Mucosa of gallbladder (tissue), 1 donor: ENCODE measurements at regions not wholly inside any gene's neighbourhood (a gene's known extent, or its start where the extent isn't known, plus 50 kb on each side); places are given as distances from the start of the nearest gene placed in this dataset.

Source experiments
- DNase-seq: peaks from one replicate; pipeline ENCODE4 v3.0.0-alpha.2; 2020; ENCODE audit warnings: low spot score
- donor health status: DM: no; HTN: no; CAD: no.

DNA sequence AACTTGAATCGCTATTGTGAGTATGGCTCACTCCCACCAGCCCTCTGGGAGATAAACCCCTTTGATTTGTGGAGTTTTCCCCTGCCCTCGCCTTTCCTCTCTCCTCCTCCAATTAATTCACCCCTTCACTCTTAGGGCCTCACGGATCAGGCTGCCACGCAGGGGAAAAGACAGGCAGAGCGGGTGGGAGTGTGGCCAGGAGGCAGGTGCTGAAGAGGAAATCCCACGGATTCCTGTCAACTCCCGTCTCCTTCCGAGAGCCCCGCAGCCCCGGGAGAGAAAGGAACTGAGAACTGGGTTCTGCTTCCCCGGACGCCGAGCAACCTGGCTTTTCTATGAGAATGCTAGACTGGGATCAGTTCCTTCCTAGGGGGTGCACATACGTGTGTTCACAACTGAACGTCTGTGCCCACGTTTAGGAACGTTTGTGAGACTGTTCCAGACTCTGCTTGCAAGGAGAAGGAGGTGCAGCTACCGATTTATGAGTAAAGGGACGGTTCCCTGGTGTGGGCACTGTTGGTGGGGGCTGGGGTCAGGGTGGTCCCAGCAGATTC, 314.5 kb upstream of the TLE4 start:
- no peak for DNase-seq

DNA sequence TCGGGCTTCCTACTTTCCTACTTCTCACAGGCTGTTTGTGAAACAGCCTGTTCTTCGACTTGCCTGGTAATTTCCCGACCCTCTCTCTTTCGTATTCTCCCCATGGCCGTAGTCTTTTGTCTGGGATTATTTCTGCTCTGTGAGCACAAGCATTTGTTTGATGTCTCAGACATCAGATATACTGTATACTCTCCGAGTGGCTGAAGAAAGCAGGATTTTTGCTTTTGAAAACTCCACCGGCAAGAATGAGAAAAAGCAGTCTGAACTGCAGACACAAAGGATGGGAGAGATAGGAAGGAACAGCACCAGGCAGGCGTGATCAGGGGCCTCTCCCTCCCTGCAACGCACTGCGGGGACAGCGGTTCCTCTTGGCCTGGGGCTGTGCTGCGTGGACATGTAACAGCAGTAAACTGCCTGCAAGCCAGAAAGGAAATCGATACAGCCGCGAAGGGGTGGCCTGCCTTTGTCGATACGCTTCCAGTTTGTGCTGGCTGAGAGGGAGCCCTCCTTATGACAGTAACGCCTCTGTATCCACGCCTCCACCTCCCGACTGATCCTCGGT, 313.9 kb upstream of the TLE4 start:
- no peak for DNase-seq

DNA sequence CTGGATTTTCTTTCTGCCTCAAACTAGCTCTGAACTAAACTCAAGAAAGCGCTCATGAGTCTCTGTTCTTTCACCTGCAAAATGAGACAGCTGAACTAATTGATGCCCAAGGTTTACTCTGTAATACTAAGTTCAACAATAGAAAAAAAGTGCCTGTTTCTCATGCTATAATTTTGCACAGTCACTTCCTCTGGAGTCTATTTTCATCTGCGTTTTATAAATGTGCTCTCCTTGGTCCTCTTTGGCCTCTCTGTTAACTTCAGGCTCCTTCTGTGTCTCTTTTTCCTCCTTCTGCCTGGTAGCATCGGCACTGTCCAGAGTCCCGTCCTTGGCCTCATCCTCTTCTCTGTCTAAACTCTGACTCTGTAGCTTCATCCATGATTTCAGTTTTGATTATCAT, 311.9 kb upstream of the TLE4 start:
- no peak for DNase-seq

DNA sequence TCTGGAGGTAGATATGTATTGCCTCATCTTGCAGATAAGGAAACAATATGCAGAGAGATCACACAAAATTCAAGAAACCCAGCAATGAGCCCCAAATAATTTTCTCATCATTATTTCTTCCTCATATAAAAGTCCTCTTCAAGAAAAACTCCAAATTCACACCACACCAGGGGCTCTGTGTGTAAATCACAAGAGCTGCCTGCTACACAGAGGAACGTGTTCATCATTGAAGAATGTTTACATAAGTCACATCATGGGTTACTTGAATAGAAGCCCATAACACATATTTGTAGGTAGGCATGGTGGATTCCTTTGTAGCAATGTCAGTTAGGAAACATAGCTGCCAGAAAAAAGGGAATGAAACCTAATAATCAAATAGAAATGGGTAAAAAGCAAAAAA, 308.1 kb upstream of the TLE4 start:
- DNase-seq, result no peak

DNA sequence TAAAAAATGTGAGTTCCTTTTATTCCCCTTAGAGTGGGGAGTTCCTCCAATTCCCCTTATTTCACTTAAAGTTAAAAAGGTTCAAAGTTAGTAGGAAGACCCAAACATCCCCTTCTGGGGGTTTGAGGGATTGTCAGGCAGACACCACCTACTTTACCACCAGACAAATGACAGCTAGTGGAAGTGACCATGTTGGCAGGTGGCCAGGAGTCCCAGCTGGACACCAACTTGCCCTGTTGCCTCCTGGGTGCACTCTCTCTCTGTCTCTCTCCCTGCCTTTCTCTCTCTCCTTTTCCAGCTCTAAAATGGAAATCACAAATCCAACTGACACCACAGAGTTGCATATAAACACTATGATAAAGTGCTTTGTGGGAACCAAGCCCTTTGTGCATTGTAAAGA, 307.7 kb upstream of the TLE4 start:
- DNase-seq, result no peak

DNA sequence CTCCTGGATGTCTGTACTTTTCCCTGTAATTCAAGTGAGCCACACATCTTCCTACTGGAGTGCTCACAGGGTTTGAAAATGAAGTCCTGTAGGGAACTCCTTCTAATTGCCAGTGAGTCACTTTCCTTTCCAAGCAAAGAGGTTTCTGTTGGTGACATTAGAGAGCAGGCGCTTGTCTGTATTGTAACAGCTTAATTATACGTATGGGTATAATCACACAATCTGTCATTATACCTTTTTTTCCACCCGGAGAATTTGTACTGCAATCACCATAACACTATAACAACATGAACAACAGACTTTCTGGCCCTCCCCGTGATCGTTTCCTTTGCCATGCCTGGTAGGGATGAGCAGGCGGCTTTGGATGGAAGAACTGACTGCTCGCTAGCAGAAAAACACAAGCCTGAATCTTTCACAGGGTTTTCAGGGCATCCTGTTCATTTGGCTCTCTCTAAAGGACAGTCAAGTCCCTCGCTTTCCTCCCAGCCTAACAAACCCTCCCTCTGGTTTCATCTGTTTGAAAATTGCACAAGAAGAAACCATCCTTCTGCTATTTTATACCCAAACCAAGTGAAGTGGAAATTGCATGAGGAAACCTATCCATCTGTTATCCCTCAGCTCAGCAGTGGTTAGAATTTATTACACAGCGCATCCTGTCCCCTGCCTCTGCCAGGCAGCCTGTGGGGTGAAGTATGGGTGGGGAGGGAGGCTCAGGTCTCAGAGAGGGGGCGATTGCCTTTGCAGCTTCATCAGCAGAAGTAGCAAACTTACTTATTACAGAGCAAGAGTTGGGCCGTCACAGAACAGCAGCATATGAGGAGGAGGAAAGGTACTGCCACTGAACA, 307.0 kb upstream of the TLE4 start:
- DNase-seq, result no peak

DNA sequence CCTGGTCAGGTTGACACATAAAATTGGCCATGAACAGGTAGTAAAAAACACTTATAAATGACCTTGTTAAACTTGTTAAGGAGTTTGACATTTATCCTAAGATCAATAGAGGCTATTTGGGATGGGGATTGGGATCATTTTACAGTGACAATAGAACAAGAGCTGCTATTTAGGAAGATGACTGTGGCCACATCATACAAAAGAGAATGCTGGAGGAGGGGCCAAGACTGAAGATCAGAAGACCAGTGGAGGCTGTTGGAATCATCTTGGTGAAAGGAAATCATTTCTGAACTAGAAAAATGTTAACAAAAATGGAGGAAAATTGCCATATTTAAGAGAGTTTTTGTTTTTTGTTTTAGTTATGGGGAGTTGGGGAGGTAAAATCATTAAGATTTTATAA, 304.8 kb upstream of the TLE4 start:
- DNase-seq, result no peak

DNA sequence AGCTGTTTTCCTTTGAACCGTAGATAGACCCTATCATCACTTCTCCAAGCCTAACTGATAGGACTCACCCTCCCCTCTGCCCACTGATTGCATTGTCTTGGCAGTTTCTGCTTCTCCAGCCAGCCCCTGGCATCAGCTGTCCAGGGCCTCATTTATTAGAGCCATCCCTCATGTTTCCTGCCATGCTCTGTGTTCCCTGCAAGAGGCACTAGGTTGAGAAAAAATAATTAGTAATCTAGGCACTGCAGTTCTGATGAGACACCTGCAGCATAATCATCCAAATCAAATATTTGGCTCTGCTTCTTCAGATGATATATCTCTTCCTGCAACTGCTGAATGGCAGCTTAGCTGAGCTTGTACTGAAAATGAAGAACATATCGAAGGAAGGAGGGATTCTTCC, 303.0 kb upstream of the TLE4 start:
- no peak for DNase-seq

DNA sequence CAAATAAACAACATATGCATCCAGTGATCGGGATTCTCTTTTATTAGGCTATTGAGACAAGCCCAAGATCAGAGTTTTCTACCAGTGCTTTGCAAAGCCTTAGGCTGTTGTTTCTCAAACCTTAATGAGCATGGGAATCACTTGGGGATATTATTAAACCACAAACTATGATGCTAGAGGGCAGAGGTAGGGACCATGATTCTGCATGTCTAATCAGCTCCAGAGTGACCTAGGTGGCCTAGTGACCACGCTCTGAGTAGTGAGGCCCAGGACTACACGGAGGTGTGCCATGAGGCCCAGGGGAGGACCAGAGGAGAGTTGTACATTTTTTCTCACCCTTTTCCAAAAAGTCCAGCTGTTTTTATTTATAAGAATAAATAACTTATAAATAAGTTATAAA, 298.5 kb upstream of the TLE4 start:
- DNase-seq, result no peak

DNA sequence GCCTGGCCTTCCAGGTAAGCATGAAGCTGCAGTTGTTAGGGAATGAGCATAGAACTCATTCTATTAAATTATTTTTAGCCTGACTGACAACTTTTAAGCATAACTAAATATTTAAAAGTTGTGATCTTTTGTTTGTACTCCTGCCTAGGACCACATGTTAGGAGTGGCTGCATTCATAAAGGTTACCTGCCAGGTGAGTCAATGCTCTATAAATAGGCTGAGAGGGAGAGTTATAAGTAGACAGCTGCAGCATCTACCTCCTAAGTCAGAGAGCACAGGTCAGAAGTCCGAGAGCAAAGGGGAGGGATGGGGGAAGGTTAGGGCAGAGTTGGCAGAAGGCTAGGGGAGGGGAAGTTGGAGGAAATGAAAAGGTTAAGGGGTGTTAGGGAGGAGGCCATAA, 292.4 kb upstream of the TLE4 start:
- DNase-seq, result no peak

DNA sequence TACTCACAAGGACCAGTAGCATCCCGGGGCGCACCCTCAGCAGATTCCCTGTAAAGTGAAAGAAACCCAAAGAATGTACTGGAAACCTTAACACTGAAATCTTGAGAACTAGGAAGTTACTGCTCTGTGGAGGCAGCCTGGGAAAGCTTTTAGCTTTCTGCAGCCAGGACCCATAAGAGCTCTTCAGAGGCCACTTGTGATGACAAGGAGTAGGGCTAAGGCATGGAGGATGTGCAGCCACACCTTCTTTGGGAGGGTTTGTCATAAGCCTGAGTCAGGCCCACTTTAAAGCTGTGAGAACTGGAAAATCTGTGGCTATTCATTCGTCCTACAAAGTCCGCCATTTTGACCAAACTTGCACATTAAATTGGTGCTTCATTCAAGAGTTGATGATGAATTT, 291.1 kb upstream of the TLE4 start:
- DNase-seq, result no peak

DNA sequence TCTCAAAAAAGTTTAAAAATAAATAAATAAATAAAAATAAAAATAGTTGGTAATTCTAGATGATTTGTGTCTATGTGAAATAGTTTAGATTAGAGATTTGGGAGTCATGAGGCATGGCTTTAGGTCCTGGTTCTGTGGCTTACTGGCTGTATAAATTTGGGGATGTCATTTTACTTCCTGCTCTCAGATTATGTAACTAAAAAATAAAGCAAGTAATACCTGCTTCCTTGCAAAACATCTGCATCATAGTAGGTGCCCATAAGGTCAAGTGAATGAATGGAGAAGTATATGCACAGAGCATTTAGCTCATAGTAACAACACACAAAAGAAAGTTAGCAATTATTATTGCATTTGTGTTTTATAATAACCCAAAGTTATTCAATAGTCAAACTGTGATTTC, 287.7 kb upstream of the TLE4 start:
- DNase-seq, result no peak

DNA sequence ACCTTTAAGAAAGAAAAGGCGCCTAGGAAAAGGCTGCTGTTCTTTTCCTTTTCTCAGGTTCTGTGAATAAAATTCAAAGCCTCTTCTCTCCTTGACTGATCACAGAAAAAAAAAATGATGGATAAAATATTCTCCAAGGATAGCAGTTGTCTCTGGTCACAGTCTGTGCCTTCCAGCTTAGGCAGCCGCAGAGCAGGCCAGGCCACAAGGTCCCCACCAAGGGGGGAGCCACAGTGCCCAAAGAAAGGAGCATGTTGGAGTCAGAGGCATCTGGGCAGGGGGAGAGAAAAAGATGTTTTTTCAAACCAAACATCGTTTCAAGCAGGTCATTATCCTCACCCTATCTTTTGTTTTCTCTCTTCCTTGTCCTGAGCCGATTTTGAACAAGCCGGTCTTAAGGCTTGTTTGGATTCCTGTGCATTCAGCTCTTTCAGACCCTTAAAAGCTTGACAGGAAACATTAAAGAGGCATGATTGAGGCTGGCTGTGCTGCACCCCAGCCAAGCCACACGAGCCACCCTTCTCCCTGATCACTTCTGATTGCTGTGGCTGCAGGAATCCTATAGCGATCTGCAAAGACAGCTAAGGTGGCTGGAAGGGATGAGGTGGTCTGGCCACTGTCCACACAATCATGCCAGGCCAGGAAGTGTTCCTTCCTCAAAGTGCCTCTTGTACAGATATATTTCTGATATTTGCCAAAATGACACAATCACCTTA, 284.6 kb upstream of the TLE4 start:
- no peak for DNase-seq

DNA sequence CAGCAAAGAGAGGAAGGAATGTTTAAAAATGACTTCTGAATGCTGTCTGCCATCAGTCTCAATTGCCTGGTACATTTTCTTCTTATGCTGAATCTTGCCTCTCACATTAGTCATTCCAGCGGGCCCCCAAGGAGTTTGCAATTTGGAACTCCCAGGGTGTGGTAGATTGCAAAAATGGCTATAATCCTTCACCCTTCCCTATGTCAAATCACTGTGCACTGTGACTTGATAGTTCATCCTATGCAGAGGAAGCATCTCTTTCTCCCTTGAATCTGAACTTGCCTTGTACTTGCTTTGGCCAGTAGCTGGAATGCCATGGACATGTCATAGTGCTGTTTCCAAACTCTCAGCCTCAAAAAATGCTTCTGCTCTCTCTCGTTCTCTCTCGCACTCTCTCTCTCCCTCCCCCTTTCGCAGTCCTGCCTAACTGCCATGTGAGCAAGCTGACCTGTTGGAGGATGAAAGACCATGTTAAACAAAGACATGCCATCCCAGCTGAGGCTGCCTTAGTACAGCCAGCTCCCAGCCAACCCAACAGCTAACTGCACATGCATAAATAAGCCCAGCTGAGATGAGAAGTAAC, 284.0 kb upstream of the TLE4 start:
- no peak for DNase-seq

DNA sequence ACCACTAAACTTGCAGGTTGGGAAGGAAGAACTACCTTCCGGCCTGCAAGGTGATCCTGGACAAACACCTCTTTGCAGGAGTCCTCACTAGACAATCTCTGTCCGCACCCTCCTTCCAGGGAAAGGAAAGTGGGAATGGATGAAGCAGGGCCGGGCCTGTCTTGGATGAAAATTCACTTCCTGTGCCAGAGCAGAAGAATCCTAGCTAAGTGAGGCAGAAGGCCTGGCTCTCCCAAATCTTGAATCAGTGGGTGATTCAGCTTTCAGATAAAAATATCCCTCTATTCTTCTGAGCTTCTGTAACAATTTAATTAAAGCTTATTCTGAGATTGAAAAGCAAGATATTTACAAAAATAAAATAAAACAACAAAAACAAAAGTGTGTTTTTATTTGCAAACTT, 281.9 kb upstream of the TLE4 start:
- no peak for DNase-seq

DNA sequence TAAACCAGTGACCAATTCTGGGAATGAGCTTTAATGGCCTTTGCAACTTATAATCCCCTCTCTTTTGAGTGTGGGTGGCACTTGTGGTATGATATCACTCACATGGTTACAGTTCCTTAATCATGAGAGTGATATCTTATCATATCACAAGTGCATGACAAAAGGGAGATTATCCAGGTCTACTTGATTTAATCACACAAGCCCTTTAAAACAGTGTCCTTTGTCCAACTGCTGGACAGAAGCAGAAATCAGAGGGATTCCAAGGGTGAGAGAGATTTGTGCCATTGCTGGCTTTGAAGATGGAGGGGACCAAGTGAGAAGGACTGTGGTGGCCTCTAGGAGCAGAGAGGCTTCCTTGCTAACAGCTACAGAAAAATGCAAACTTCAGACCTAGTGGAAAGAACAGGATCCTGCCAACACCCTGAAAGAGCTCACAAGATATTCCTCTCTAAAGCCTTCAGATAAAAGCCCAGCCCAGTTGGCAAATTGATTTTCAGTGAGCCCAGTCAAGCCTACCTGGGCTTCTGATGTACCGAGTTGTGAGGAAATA, 279.0 kb upstream of the TLE4 start:
- no peak for DNase-seq

DNA sequence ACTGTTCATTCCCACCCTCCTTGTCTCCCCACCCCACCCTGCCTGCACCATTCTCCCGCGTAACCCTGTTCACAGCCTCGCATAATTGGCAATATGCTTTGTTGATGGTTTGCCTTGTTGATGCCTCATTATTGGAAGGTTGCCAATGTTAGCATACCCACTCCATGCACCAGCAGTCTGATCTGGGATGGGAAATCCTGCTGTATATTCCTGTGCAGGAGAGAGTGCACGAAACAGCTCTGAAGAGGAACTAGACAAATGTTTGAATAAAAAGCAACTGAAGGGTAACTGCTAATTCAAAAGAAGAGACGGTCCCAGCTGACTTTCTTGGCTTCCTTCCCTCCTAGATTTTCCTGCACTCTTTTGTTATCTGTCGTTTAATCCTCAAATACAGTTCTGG, 271.7 kb upstream of the TLE4 start:
- DNase-seq, result no peak

DNA sequence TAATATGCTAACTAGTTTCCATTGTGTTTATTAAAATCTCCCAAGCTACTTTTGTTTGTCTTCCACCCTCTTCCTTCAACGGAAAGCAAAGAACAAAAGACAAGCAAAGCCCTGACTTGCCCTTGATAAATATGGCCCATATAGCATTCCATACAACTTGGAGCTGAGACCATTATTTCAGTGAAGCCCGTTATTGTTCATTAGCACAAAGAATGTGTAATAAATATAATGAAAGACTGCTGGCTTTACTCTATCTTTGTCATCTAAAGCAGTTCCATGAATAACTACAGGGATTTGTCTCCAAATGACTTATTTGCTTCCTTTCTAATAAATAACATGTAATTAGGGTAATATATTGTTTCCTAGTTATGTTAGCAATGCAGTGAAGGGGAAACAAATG, 270.7 kb upstream of the TLE4 start:
- DNase-seq, result no peak

DNA sequence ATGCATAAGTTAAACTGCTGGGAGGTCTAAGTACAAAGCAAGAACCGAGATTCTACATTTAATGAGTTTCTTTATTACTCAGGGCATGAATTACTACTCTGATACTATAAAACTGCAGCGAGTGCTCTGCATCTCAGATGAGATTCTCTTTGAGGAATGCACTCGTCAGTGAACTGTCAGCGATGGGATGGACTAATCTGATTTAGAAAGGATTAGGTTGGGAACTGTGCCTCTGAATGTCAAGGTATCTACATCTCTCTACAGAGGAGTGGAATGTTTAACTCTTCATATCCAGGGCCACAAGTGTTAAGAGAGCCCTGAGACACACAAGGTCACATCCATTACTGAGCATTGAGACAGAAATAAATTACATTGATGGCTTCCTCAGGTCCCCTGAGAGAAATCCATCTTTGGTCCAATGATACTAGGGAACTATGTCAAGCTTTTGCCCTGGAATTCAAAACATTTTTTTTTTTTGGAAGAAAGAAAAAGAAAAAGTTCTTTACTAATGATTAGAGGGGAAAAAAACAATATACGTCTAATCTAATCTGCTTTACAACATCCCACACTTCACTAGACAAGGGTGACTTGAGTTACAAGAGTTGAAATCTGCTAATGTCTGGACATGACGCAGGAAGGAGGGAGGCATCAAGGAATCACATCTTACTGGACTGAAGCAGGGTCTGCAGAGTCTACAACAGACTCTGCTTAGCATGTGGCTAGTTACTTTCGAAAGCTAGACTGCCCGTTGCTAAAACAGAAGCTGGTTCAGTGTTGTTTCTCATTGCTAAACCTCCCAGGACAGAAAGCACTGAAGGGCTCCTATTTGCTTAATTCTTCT, 270.0 kb upstream of the TLE4 start:
- DNase-seq, result no peak

DNA sequence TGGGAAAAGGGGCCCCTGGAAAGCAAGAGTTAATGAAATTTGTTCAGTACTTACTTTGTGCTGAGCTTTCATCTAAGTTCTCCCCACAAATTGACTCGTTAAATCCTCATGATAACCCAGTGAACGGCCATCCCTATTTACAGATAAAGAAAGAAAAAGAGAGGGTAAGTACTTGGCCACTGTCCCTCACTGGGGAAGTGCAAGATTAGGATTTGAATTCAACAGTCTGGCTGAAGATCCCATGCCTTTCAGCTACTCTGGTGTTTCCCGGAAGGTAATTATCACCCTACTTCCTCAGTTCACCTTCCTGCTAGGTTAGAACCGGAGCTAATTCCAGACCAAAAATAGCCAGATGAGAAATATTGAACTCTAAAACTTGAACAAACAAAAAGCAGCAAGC, 269.2 kb upstream of the TLE4 start:
- DNase-seq, result no peak

DNA sequence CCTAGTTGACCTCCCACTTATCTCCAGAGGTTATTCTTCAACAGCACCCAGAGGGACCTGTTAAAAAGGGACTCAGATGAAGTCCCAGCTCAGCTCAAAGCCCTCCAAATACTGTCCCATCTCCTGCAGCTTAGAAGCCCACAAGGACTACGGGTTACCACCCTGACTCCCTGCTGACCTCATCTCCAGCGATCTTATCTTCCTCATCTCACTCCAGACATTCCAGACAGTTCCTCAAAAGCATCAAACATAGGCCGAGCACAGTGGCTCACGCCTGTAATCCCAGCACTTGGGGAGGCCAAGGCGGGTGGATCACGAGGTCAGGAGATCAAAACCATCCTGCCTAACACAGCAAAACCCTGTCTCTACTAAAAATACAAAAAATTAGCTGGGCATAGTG, 263.8 kb upstream of the TLE4 start:
- DNase-seq, result no peak
